ENCODE measurements at regions not wholly inside any gene's neighbourhood (a gene's known extent, or its start where the extent isn't known, plus 50 kb on each side); places are given as distances from the start of the nearest gene placed in this dataset.

- TF ChIP-seq ZBTB37 (CRISPR knock-in tag; IDR thresholded peaks at IDR 0.05) (no peak), ZFAT (CRISPR knock-in tag; conservative IDR thresholded peaks at IDR 0.05) (no peak), SCMH1 (CRISPR knock-in tag; IDR thresholded peaks at IDR 0.05; ENCODE audit: borderline replicate concordance) (no peak), ZFP82 (CRISPR knock-in tag; IDR thresholded peaks at IDR 0.05; ENCODE audit: borderline replicate concordance) (no peak), NCOA1 (CRISPR knock-in tag; IDR thresholded peaks at IDR 0.05) (no peak), BORCS8-MEF2B (CRISPR knock-in tag; IDR thresholded peaks at IDR 0.05) (no peak), HIVEP1 (CRISPR knock-in tag; IDR thresholded peaks at IDR 0.05) (no peak), SATB2 (CRISPR knock-in tag; IDR thresholded peaks at IDR 0.05) (no peak), ZNF570 (CRISPR knock-in tag; IDR thresholded peaks at IDR 0.05; ENCODE audit: borderline replicate concordance) (no peak), U2AF2 (IDR thresholded peaks at IDR 0.05; ENCODE audit: low read depth, low read length) (no peak)
Observed at GRCh38 chr12:33296529-33296928, 143.1 kb downstream of the SYT10 start (continued).

- ATAC-seq (no peak), DNase-seq (ENCODE audit: low spot score) (no peak), FAIRE-seq (no peak)
- no peaks in the 10 kb centered on the region for H3K9me3 ChIP-seq (ENCODE audit: low read length)
- no peak overlapping the region for H2AFZ ChIP-seq (ENCODE audit: low read length)
- no TSS peak for BruUV-seq (replicated peaks)
- H3K4me1 ChIP-seq (ENCODE audit: insufficient read depth, low read length): no peaks in the 10 kb centered on the region
- no peak overlapping the region for H3K4me2 ChIP-seq (ENCODE audit: low read depth, low read length)
- no peak for TF ChIP-seq ETS1 (CRISPR knock-in tag; IDR thresholded peaks at IDR 0.05)
- TF ChIP-seq ZNF781 (CRISPR knock-in tag; IDR thresholded peaks at IDR 0.05; ENCODE audit: borderline replicate concordance, not compliant biosample characterization): no peak
- TF ChIP-seq TAF15 (IDR thresholded peaks at IDR 0.05; ENCODE audit: low read depth, low read length, poor library complexity, severe bottlenecking): no peak
- no peak for TF ChIP-seq NR2F2 (IDR thresholded peaks at IDR 0.05; ENCODE audit: borderline replicate concordance, low read depth)
- no peak for TF ChIP-seq KLF16 (CRISPR knock-in tag; IDR thresholded peaks at IDR 0.05)
- TF ChIP-seq DR1 (CRISPR knock-in tag; IDR thresholded peaks at IDR 0.05): no peak
- ChIA-PET CTCF (ENCODE audit: low intra/inter-chr PET ratio, low total read pairs) (no interaction called here), POLR2A (no interaction called here)
- 4% methylated on average over 3 of the region's 3 CpGs for WGBS (ENCODE audit: low lambda C conversion rate)
- no peaks in the 10 kb centered on the region for H4K20me1 ChIP-seq (ENCODE audit: insufficient read depth, low read length)
- H3K79me2 ChIP-seq (ENCODE audit: insufficient read depth, low read length): no peaks in the 10 kb centered on the region
- no peaks in the 10 kb centered on the region for H3K27me3 ChIP-seq (ENCODE audit: control insufficient read depth in 1 of 2, insufficient read depth in 2 of 2, low read length in 2 of 2)
- H3K27ac ChIP-seq (ENCODE audit: extremely low read length, insufficient read depth, low read length): no peak overlapping the region
- in situ Hi-C loops (cut with HindIII; ENCODE audit: extremely low pct_ligation_motif_present, low pct_unique_long_range_greater_than_20kb) (no loop called here), intact Hi-C loops (cut with micrococcal nuclease; ENCODE audit: unreplicated experiment) (no loop called here)
- H3K9ac ChIP-seq (ENCODE audit: insufficient read depth, low read depth, low read length): no peak overlapping the region
- H3K36me3 ChIP-seq (replicated peaks in 1 of 2; ENCODE audit: control insufficient read depth in 1 of 2, insufficient read depth in 2 of 2, low read length in 2 of 2): no peaks in the 10 kb centered on the region
- H3K4me3 ChIP-seq (replicated peaks in 1 of 3; ENCODE audit: insufficient read depth in 1 of 3, low read depth in 2 of 3, low read length in 3 of 3): no peak overlapping the region
Observed at GRCh38 chr12:33290703-33291102, 148.9 kb downstream of the SYT10 start.
